ENCODE measurements at regions not wholly inside any gene's neighbourhood (a gene's known extent, or its start where the extent isn't known, plus 50 kb on each side); places are given as distances from the start of the nearest gene placed in this dataset.

DNA sequence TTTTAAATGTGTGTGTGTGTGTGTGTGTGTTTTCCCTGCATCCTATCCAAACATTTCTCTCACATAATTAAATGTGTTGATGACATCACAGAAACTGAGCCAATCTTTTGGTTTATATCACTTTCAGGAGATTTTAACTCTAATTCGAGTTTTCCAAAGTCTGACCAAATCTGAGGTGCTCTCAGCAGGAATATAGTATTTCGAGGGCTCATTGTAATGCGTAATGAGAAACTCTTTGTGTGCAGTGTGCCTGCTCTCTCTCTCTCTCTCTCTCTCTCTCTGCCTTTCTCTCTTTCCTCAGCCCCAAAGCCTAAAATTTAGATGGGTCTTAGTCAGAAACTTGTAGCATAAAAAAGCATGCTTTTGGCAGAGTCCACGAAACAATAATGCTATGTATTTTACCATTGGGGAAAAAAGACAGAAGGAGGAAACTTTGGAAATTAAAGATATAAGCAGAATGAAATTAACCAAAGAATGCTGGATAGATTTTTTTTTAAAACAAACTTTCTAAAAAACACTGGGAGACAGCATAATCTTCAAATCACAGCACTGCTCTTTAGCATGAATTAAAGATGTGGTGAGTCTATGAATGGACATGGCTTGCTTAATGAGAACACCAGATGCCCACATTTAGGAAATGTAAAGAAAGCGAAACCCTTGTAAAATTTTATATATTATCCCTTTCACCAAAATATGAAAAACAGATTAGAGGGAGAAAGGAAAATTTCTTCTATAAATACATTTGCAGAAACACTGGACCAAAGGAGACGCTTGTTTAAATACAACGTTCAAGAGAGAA is 206.8 kb upstream of the HABP2 start:
- H3K27me3 Mint-ChIP-seq: peaks cover 9% of the 10 kb centered on the region
- no peak overlapping the region for H3K27ac Mint-ChIP-seq
- no peaks in the 10 kb centered on the region for H3K36me3 Mint-ChIP-seq
- H3K4me1 Mint-ChIP-seq: no peaks in the 10 kb centered on the region
- ATAC-seq: no peak
- H3K9me3 Mint-ChIP-seq: peaks cover 7% of the 10 kb centered on the region
- no peak overlapping the region for H3K4me3 Mint-ChIP-seq

DNA sequence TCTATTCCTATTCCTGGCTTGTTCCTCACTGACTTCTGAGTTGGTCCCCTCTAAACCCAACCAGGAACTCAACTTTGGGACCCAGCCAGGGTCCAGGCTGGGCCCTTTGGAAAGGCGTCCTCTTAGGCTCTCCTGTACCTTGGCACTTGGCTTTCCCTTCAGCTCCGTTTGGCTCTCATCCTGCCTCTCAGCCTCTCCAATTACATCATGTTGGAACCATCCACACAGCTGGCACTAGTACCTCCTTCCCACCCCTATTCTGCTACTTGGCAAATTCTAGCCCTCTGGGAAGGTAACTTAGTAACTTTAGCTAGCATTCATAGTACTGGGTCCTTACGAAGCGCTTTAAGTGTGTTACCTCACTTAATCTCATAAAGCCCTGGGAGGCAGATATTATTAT is 205.3 kb upstream of the HABP2 start:
- no peaks in the 10 kb centered on the region for H3K36me3 Mint-ChIP-seq
- H3K27me3 Mint-ChIP-seq: peaks cover 9% of the 10 kb centered on the region
- no peak overlapping the region for H3K4me3 Mint-ChIP-seq
- no peak for ATAC-seq
- peaks cover 7% of the 10 kb centered on the region for H3K9me3 Mint-ChIP-seq
- no peaks in the 10 kb centered on the region for H3K4me1 Mint-ChIP-seq
- no peak overlapping the region for H3K27ac Mint-ChIP-seq

- ATAC-seq: no peak
- H3K9me3 Mint-ChIP-seq: peaks cover 5% of the 10 kb centered on the region
- no peaks in the 10 kb centered on the region for H3K36me3 Mint-ChIP-seq
- no peak overlapping the region for H3K4me3 Mint-ChIP-seq
- H3K27ac Mint-ChIP-seq: no peak overlapping the region
- no peaks in the 10 kb centered on the region for H3K4me1 Mint-ChIP-seq
- peaks cover 9% of the 10 kb centered on the region for H3K27me3 Mint-ChIP-seq
These were observed 204.2 kb upstream of the HABP2 start for GRCh38 chr10:113348694-113349093.

- Mint-ChIP-seq H3K4me3 (no peak overlapping the region), H3K4me1 (no peaks in the 10 kb centered on the region), H3K27me3 (peaks cover 9% of the 10 kb centered on the region), H3K27ac (no peak overlapping the region), H3K9me3 (peaks cover 5% of the 10 kb centered on the region), H3K36me3 (no peaks in the 10 kb centered on the region)
- no peak for ATAC-seq
These were observed 202.4 kb upstream of the HABP2 start for GRCh38 chr10:113350311-113351040.

DNA sequence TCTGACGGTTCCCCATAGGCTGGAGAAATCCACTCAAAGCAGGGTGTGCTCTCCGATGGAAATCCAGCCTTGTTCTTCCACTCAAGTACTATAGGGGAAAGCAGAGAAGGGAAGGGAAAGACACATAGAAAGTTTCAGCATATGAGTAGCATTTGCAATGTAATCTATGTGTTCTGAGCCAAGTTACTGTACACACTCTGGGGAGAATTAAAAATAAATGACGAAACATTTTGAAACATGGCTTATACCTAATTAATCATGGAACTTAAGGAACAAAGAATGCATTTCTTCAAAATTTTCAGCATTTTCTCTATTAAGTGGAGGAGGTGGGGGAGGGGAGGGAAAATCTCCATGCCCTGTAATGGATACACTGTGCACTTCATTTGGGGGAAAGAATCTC is 198.1 kb upstream of the HABP2 start:
- Mint-ChIP-seq H3K9me3 (no peaks in the 10 kb centered on the region), H3K4me1 (no peaks in the 10 kb centered on the region), H3K27ac (no peak overlapping the region), H3K36me3 (no peaks in the 10 kb centered on the region), H3K27me3 (peaks cover 10% of the 10 kb centered on the region), H3K4me3 (no peak overlapping the region)
- no peak for ATAC-seq

- no peaks in the 10 kb centered on the region for H3K36me3 Mint-ChIP-seq
These were observed 195.8 kb upstream of the HABP2 start for GRCh38 chr10:113356794-113357680.

GRCh38 chr10:113357681-113358300 is 195.1 kb upstream of the HABP2 start:
- H3K4me3 Mint-ChIP-seq: no peak overlapping the region
- H3K9me3 Mint-ChIP-seq: no peaks in the 10 kb centered on the region
- peaks cover 10% of the 10 kb centered on the region for H3K27me3 Mint-ChIP-seq
- H3K4me1 Mint-ChIP-seq: no peaks in the 10 kb centered on the region
- no peaks in the 10 kb centered on the region for H3K36me3 Mint-ChIP-seq
- no peak for ATAC-seq
- H3K27ac Mint-ChIP-seq: no peak overlapping the region

More at GRCh38 chr10:113356794-113357680, 195.8 kb upstream of the HABP2 start:
- no peak for ATAC-seq
- H3K4me3 Mint-ChIP-seq: no peak overlapping the region
- peaks cover 10% of the 10 kb centered on the region for H3K27me3 Mint-ChIP-seq
- no peaks in the 10 kb centered on the region for H3K9me3 Mint-ChIP-seq
- no peak overlapping the region for H3K27ac Mint-ChIP-seq
- no peaks in the 10 kb centered on the region for H3K4me1 Mint-ChIP-seq

DNA sequence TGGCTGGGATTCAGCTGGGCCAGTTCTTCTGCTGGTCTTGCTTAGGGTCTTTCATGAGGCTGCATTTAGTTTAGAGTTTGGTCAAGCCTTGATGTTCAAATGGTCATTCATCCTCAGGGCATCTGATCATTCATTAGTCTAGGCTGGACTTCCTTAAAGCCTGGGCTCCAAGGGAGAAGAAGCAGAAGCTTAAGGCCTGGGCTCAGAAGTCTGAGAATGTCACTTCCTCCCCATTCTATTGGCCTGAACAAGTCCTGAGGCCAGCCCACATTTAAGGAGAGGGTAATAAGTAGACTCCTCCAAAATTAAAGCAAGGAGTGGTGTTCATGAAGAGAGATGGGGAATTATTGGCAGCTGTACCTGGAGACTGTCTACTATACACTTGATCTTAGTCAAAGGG is 193.2 kb upstream of the HABP2 start:
- Mint-ChIP-seq H3K4me3 (no peak overlapping the region), H3K27ac (no peak overlapping the region), H3K9me3 (no peaks in the 10 kb centered on the region), H3K4me1 (no peaks in the 10 kb centered on the region), H3K27me3 (peaks cover 10% of the 10 kb centered on the region), H3K36me3 (no peaks in the 10 kb centered on the region)
- no peak for ATAC-seq

GRCh38 chr10:113360870-113361269 is 192.0 kb upstream of the HABP2 start:
- Mint-ChIP-seq H3K9me3 (peaks cover 5% of the 10 kb centered on the region), H3K4me1 (no peaks in the 10 kb centered on the region), H3K27ac (no peak overlapping the region), H3K36me3 (no peaks in the 10 kb centered on the region), H3K4me3 (no peak overlapping the region), H3K27me3 (peaks cover 10% of the 10 kb centered on the region)
- ATAC-seq: no peak

DNA sequence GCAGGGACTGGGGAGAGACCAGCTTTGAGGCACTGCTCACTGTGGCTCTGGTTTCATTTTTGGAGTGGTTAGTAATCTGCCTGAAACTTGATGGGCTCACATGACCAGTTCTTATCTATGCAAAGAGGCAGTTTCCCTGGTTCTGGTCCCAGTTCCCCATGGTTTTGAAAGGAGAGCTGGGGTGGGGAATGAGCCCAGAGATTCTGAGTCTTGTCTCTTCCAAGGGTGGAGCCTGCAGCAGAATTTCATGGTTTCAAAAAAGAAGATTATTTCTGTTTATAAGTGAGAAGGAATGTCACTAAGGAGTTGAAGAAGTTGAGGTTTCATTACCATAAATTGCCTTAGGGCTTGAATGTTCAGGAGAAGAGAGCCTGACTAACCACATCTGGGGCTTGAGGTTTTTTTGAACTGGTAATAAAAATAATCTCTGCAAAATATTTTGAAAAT is 190.2 kb upstream of the HABP2 start:
- Mint-ChIP-seq H3K27ac (no peak overlapping the region), H3K4me1 (no peaks in the 10 kb centered on the region), H3K27me3 (peaks cover 6% of the 10 kb centered on the region), H3K36me3 (no peaks in the 10 kb centered on the region), H3K4me3 (no peak overlapping the region), H3K9me3 (peaks cover 10% of the 10 kb centered on the region)
- ATAC-seq: no peak

GRCh38 chr10:113364227-113364626 is 188.6 kb upstream of the HABP2 start:
- H3K4me3 Mint-ChIP-seq: no peak overlapping the region
- no peak overlapping the region for H3K27ac Mint-ChIP-seq
- no peaks in the 10 kb centered on the region for H3K36me3 Mint-ChIP-seq

DNA sequence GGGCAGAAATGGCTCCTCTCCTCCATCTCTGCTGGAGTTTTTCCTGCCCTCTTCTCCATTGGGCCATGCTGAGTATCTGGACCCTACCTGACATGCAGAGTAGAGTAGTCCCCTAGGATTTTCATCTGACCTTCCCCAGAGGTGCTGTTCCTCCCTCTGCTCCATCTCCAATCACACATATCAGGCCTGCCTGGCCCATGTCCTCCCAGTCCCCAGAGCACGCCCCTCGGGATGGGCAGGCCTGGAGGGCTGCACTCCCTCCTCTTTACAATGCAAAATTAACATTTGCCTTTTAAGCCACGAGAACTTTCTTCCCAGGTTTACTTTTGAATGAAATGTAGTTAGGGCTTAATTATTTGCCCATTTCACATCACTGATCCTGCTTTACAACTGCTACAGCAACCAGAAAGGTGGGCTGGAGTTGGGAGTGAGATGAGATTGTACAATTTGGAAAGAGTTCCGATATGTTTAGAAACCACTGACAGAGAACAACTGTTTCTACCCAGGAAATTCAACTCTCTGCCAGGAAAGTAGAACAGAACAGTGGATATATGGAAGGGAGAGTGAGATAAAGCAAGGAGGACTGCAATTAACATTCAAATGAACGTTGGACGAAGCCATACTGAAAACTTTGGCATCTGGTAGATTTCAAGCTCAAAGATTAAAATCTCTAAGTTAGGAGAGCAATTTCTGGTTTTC is 184.0 kb upstream of the HABP2 start:
- Mint-ChIP-seq H3K27me3 (peaks cover 6% of the 10 kb centered on the region), H3K27ac (no peak overlapping the region), H3K4me1 (no peaks in the 10 kb centered on the region), H3K9me3 (peaks cover 15% of the 10 kb centered on the region), H3K4me3 (no peak overlapping the region), H3K36me3 (no peaks in the 10 kb centered on the region)
- ATAC-seq: no peak

More at GRCh38 chr10:113364227-113364626, 188.6 kb upstream of the HABP2 start:
- H3K4me1 Mint-ChIP-seq: no peaks in the 10 kb centered on the region
- no peak for ATAC-seq
- peaks cover 11% of the 10 kb centered on the region for H3K9me3 Mint-ChIP-seq
- H3K27me3 Mint-ChIP-seq: peaks cover 6% of the 10 kb centered on the region

GRCh38 chr10:113369365-113369694 is 183.5 kb upstream of the HABP2 start:
- Mint-ChIP-seq H3K9me3 (peaks cover 15% of the 10 kb centered on the region), H3K4me1 (no peaks in the 10 kb centered on the region), H3K27me3 (peaks cover 6% of the 10 kb centered on the region), H3K36me3 (no peaks in the 10 kb centered on the region), H3K27ac (no peak overlapping the region), H3K4me3 (no peak overlapping the region)
- ATAC-seq: no peak

DNA sequence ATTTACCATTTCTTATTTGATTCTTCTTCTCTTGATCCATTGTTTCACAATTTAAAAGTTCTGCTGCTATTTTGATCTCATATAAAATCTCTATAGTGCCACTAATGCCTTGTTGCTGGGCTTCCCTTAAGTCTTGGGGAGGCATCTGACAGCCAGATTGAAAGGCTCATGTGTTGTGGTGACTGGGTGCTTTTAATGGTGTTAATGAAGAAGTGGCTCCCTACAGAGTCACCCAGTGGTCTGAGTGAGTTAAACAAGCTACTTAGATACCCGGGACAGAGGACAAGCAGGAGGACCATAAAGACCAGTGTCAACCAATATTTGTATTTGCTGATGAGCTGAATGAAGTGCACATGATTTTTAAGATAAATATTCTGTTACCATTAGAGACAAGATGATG is 176.4 kb upstream of the HABP2 start:
- ATAC-seq: no peak
- no peaks in the 10 kb centered on the region for H3K27me3 Mint-ChIP-seq
- no peak overlapping the region for H3K27ac Mint-ChIP-seq
- no peaks in the 10 kb centered on the region for H3K36me3 Mint-ChIP-seq
- peaks cover 3% of the 10 kb centered on the region for H3K9me3 Mint-ChIP-seq
- H3K4me3 Mint-ChIP-seq: no peak overlapping the region
- H3K4me1 Mint-ChIP-seq: peaks cover 2% of the 10 kb centered on the region

Data from stimulated activated memory B cell treated with anti-CD40 and anti-IgM and Interleukin-4, amounts not matched to agents 10 μg/mL and 1 μg/mL and 100 μg/mL, for 72 hours (primary cell).